Astrocyte of the cerebellum (primary cell): ENCODE measurements at regions not wholly inside any gene's neighbourhood (a gene's known extent, or its start where the extent isn't known, plus 50 kb on each side); places are given as distances from the start of the nearest gene placed in this dataset.

Experiments used
- DNase-seq: peaks from one replicate; pipeline ENCODE4 v3.0.0-alpha.2; 2011; ENCODE audit warnings: low read depth
- H3K4me3 ChIP-seq: 2 replicates; pipeline ENCODE4 v1.5.1; 2011; ENCODE audit warnings: mild to moderate bottlenecking, low read depth, low read length, moderate library complexity
- in situ Hi-C: cut with HindIII; loops from 2 replicates; pipeline ENCODE4 v1.10.0; 2017; ENCODE audit warnings: low sequenced_read_pairs
- TF ChIP-seq, protein P1 (sequence below): IDR thresholded peaks from 2 replicates; pipeline ENCODE4 v1.5.1; 2012; ENCODE audit warnings: low read length, low read depth, moderate library complexity, mild to moderate bottlenecking; ENCODE audit errors: missing control alignments

DNA sequence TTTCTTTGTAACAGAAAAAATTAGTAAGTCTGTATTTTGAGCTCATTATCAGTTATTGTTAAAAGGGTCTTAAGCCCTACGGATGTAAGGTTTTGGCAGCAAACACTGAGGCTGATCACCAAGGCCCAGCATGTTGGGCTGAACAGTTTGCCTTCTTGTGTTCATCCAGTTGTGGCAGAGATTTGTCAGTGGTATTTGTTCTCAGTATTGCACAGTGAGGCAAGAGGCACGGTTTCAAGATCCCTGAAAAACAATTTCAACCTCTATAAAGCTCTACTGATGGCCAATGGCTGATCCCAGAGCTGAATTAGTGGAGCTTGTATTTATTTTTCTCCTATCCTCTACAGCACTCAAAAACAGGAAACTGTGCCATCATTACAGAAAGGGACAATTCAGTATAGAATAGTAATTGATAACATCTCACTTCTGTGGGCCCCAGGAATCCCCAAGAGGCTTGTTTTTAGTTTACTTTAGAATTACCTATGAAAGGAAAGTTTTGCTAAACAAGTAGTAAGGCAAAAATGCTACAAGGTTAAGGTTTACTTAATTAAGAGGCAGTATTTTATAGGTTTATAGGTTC, 191.8 kb upstream of the RAB4A start:
- no peak overlapping the region for H3K4me3 ChIP-seq
- no peak for DNase-seq
- in situ Hi-C loops, result no loop called here
- TF ChIP-seq, protein P1, sequence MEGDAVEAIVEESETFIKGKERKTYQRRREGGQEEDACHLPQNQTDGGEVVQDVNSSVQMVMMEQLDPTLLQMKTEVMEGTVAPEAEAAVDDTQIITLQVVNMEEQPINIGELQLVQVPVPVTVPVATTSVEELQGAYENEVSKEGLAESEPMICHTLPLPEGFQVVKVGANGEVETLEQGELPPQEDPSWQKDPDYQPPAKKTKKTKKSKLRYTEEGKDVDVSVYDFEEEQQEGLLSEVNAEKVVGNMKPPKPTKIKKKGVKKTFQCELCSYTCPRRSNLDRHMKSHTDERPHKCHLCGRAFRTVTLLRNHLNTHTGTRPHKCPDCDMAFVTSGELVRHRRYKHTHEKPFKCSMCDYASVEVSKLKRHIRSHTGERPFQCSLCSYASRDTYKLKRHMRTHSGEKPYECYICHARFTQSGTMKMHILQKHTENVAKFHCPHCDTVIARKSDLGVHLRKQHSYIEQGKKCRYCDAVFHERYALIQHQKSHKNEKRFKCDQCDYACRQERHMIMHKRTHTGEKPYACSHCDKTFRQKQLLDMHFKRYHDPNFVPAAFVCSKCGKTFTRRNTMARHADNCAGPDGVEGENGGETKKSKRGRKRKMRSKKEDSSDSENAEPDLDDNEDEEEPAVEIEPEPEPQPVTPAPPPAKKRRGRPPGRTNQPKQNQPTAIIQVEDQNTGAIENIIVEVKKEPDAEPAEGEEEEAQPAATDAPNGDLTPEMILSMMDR, result no peak

GRCh38 chr1:229080361-229080760, 190.6 kb upstream of the RAB4A start:
- no peak for DNase-seq
- in situ Hi-C loops, result no loop called here
- no peak overlapping the region for H3K4me3 ChIP-seq
- TF ChIP-seq, protein P1, result no peak

- H3K4me3 ChIP-seq, result no peak overlapping the region
- DNase-seq, result no peak
- TF ChIP-seq, protein P1, result no peak
- in situ Hi-C loops, result no loop called here
These were observed 185.6 kb upstream of the RAB4A start for GRCh38 chr1:229085291-229085690.

DNA sequence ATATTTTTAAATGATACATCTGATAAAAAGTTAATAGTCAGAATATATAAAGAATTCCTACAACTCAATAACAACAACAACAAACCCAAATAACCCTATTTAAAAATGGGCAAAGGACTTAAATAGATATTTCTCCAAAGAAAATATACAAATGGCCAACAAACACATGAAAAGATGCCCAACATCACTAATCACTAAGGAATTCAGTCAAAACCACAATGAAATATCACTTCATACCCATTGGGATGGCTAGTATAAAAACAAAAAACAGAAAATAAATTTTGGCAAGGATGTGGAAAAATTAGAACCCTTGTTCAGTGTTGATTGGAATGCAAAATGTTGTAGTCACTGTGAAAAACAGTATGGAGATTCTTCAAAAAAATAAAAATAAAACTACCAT, 184.8 kb upstream of the RAB4A start:
- in situ Hi-C loops, result no loop called here
- DNase-seq, result no peak
- TF ChIP-seq, protein P1, result no peak
- H3K4me3 ChIP-seq, result no peak overlapping the region

DNA sequence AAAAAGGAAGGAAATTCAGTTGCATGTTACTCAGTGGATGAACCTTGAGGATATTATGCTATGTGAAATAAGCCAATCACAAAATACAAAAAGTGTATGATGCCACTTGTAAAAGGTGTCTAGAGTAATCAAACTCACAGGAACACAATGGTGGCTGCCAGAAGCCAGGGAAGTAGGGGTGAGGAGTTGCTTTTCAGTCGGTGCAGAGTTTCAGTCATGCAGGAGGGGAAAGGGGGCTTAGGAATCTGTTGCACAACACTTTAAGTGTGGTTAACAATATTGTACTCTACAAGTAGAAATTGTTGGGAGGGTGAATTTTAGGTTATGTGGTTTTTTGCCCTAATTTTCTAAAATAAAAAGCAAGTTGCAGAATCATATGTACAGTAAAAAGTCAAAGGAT, 184.2 kb upstream of the RAB4A start:
- DNase-seq, result no peak
- no peak overlapping the region for H3K4me3 ChIP-seq
- in situ Hi-C loops, result no loop called here
- TF ChIP-seq, protein P1, result no peak

DNA sequence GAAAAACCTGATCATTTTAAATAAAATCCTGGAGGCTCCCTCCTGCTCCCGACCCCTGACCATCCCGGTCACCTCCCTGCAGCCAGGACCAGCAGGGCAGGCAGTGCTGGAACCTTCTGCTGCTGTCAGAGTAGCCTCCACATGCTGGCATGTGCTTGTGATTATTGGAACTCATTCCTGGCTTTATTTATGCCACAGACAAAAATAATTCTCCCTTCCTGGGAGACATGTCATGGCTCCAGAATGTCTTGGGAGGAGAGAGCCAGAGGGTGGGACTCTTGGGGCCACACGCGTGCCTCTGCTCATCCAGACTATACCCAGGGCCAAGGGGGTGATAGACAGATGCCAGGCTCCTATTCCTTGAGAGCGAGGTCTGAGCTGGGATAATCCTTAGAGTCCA, 183.6 kb upstream of the RAB4A start:
- H3K4me3 ChIP-seq, result no peak overlapping the region
- in situ Hi-C loops, result no loop called here
- TF ChIP-seq, protein P1, result no peak
- no peak for DNase-seq
